ENCODE measurements at regions not wholly inside any gene's neighbourhood (a gene's known extent, or its start where the extent isn't known, plus 50 kb on each side); places are given as distances from the start of the nearest gene placed in this dataset.

DNA sequence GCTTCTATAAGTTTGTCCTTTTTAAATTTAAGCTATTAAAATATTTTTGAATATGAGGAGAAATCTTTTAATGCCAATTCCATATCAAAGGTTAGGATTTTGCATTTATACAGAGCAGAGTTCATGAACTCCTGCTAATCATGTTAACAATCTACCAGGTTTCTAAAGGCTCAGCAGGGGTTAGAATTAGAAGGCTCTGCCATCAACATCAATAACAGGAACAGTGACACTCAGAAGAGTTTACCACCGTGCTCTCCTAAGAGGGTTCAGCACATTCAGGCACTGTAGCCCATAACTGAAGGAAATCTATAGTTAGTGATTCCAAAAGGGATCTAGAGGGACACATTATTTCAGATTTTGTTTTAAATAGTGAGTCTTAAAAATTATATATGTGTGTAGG lies 100.1 kb downstream of the HOXA1 start:
- Histone ChIP-seq H3K27me3 (ENCODE audit: insufficient read depth, poor library complexity, severe bottlenecking) (no peaks in the 10 kb centered on the region), H3K27ac (replicated peaks) (no peak overlapping the region), H3K4me3 (replicated peaks; ENCODE audit: insufficient read depth, low read length) (no peak overlapping the region)
- no peak for DNase-seq (ENCODE audit: low read depth in 1 of 2, low spot score in 1 of 2)
- TF ChIP-seq POLR2AphosphoS5 (IDR thresholded peaks at IDR 0.05; ENCODE audit: low read depth): no peak
- TF ChIP-seq SPI1 (IDR thresholded peaks at IDR 0.05; ENCODE audit: borderline replicate concordance, low read depth): no peak
- no peak for TF ChIP-seq GABPA (IDR thresholded peaks at IDR 0.05; ENCODE audit: low read depth)
- TF ChIP-seq, protein P1, sequence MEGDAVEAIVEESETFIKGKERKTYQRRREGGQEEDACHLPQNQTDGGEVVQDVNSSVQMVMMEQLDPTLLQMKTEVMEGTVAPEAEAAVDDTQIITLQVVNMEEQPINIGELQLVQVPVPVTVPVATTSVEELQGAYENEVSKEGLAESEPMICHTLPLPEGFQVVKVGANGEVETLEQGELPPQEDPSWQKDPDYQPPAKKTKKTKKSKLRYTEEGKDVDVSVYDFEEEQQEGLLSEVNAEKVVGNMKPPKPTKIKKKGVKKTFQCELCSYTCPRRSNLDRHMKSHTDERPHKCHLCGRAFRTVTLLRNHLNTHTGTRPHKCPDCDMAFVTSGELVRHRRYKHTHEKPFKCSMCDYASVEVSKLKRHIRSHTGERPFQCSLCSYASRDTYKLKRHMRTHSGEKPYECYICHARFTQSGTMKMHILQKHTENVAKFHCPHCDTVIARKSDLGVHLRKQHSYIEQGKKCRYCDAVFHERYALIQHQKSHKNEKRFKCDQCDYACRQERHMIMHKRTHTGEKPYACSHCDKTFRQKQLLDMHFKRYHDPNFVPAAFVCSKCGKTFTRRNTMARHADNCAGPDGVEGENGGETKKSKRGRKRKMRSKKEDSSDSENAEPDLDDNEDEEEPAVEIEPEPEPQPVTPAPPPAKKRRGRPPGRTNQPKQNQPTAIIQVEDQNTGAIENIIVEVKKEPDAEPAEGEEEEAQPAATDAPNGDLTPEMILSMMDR (IDR thresholded peaks at IDR 0.05; ENCODE audit: insufficient read depth, low read length): no peak
- TF ChIP-seq, protein P2, sequence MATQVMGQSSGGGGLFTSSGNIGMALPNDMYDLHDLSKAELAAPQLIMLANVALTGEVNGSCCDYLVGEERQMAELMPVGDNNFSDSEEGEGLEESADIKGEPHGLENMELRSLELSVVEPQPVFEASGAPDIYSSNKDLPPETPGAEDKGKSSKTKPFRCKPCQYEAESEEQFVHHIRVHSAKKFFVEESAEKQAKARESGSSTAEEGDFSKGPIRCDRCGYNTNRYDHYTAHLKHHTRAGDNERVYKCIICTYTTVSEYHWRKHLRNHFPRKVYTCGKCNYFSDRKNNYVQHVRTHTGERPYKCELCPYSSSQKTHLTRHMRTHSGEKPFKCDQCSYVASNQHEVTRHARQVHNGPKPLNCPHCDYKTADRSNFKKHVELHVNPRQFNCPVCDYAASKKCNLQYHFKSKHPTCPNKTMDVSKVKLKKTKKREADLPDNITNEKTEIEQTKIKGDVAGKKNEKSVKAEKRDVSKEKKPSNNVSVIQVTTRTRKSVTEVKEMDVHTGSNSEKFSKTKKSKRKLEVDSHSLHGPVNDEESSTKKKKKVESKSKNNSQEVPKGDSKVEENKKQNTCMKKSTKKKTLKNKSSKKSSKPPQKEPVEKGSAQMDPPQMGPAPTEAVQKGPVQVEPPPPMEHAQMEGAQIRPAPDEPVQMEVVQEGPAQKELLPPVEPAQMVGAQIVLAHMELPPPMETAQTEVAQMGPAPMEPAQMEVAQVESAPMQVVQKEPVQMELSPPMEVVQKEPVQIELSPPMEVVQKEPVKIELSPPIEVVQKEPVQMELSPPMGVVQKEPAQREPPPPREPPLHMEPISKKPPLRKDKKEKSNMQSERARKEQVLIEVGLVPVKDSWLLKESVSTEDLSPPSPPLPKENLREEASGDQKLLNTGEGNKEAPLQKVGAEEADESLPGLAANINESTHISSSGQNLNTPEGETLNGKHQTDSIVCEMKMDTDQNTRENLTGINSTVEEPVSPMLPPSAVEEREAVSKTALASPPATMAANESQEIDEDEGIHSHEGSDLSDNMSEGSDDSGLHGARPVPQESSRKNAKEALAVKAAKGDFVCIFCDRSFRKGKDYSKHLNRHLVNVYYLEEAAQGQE (IDR thresholded peaks at IDR 0.05; ENCODE audit: insufficient replicate concordance, low read depth): no peak

DNA sequence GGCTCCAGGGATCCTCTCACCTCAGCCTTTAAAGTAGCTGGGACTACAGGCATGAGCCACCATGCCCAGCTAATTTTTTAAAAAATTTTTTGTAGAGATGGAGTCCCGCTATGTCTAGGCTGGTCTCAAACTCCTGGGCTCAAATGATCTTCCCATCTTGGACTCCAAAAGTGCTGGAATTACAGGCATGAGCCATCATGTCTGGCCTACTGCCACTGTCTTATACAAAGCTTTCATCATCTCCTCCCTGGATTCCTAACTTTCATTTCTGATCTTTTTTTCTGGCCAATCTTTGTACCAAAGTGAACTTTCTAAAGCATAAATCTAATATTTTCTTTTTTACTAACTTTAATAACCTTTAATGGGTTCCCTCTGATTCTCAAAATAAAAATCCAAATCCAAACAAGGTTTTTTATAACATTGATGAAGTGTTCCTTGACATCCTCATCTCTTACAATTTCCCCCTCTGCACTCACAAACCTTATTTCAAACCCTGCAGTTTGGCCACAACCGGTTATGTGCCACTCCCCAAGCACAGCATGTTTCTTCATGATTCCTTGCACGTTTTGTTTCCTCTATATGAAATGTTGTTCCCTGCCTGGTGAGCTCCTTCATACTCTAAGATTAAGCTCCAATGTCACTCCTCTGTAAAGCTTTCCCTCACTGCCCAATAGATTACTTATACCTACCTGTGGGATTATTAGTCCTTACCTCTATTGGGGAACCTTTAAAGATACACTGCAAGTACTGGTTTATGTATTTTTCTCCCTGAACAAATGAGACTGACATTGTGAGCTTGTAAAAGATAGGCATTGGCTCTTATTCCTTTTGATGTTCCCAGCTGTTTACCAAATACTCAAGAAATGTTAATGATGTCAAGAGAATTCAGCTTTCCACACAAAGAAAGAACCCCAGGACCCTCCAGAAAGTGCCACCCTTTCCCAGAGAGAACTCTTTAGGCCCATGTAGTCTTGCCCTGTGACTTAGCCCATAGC lies 101.7 kb downstream of the HOXA1 start:
- TF ChIP-seq, protein P1 (IDR thresholded peaks at IDR 0.05; ENCODE audit: insufficient read depth, low read length): no peak
- TF ChIP-seq SPI1 (IDR thresholded peaks at IDR 0.05; ENCODE audit: borderline replicate concordance, low read depth) (no peak), POLR2AphosphoS5 (IDR thresholded peaks at IDR 0.05; ENCODE audit: low read depth) (no peak), GABPA (IDR thresholded peaks at IDR 0.05; ENCODE audit: low read depth) (no peak)
- TF ChIP-seq, protein P2 (IDR thresholded peaks at IDR 0.05; ENCODE audit: insufficient replicate concordance, low read depth): no peak
- H3K27ac ChIP-seq (replicated peaks): no peak overlapping the region
- no peaks in the 10 kb centered on the region for H3K27me3 ChIP-seq (ENCODE audit: insufficient read depth, poor library complexity, severe bottlenecking)
- no peak overlapping the region for H3K4me3 ChIP-seq (replicated peaks; ENCODE audit: insufficient read depth, low read length)
- DNase-seq (ENCODE audit: low read depth in 1 of 2, low spot score in 1 of 2): no peak

DNA sequence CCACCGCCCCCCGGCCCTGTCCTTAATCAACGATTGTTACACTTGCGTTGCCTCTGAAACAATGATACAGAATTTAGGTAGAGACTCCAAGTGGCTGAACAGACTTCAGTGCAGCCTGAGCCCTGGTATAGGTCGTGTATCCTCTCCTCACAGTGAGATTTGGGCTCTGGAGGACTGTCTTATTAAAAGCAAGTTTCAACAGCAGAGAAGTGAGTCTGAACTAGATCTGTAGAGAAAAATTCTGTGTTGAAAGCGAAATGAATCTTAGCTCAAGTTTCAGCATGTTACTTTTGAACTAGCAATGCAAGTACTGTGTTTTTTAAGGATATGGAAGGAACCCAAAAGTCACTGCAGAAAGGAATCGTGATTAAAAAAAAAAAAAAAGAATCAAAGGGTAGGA lies 103.1 kb downstream of the HOXA1 start:
- H3K27me3 ChIP-seq (ENCODE audit: insufficient read depth, poor library complexity, severe bottlenecking): no peaks in the 10 kb centered on the region
- no peak overlapping the region for H3K4me3 ChIP-seq (replicated peaks; ENCODE audit: insufficient read depth, low read length)
- no peak for DNase-seq (ENCODE audit: low read depth in 1 of 2, low spot score in 1 of 2)
- no peak overlapping the region for H3K27ac ChIP-seq (replicated peaks)
- TF ChIP-seq, protein P2 (IDR thresholded peaks at IDR 0.05; ENCODE audit: insufficient replicate concordance, low read depth): no peak
- TF ChIP-seq GABPA (IDR thresholded peaks at IDR 0.05; ENCODE audit: low read depth): no peak
- TF ChIP-seq POLR2AphosphoS5 (IDR thresholded peaks at IDR 0.05; ENCODE audit: low read depth): no peak
- no peak for TF ChIP-seq SPI1 (IDR thresholded peaks at IDR 0.05; ENCODE audit: borderline replicate concordance, low read depth)
- TF ChIP-seq, protein P1 (IDR thresholded peaks at IDR 0.05; ENCODE audit: insufficient read depth, low read length): no peak

All from HL-60 (cell line).